ENCODE measurements at regions not wholly inside any gene's neighbourhood (a gene's known extent, or its start where the extent isn't known, plus 50 kb on each side); places are given as distances from the start of the nearest gene placed in this dataset.

GRCh38 chr5:135650081-135650480, 71.3 kb upstream of the CXCL14 start:
- Histone ChIP-seq H3K36me3 (ENCODE audit: control insufficient read depth, insufficient read depth, low read length) (no peaks in the 10 kb centered on the region), H4K20me1 (ENCODE audit: control insufficient read depth, extremely low read depth, insufficient read depth, low read length) (no peaks in the 10 kb centered on the region), H3K79me2 (ENCODE audit: control insufficient read depth, insufficient read depth, low read length) (no peaks in the 10 kb centered on the region), H3K9ac (ENCODE audit: insufficient read depth, low read length) (no peak overlapping the region), H3K27ac (ENCODE audit: insufficient read depth, low read length) (no peak overlapping the region), H3K27me3 (ENCODE audit: control insufficient read depth, insufficient read depth, low read length) (no peaks in the 10 kb centered on the region), H3K4me1 (ENCODE audit: control insufficient read depth, extremely low read depth, insufficient read depth, low read length) (no peaks in the 10 kb centered on the region), H2AFZ (ENCODE audit: low read length) (no peak overlapping the region), H3K9me3 (ENCODE audit: control insufficient read depth, insufficient read depth, low read depth, low read length) (no peaks in the 10 kb centered on the region), H3K4me2 (ENCODE audit: extremely low read depth, insufficient read depth, low read length) (no peak overlapping the region), H3K4me3 (replicated peaks in 1 of 4; ENCODE audit: control extremely low read depth in 1 of 4, insufficient read depth in 1 of 4, low read depth in 3 of 4, low read length in 4 of 4) (no peak overlapping the region)
- TF ChIP-seq CTCF (conservative IDR thresholded peaks at IDR 0.05 in 1 of 2, IDR thresholded peaks at IDR 0.05 in 1 of 2; ENCODE audit: low read depth in 1 of 2, low read length in 2 of 2) (no peak), EZH2 (IDR thresholded peaks at IDR 0.05; ENCODE audit: low read length, missing control alignments) (no peak)
- DNase-seq (ENCODE audit: low read depth in 2 of 2): no peak

DNA sequence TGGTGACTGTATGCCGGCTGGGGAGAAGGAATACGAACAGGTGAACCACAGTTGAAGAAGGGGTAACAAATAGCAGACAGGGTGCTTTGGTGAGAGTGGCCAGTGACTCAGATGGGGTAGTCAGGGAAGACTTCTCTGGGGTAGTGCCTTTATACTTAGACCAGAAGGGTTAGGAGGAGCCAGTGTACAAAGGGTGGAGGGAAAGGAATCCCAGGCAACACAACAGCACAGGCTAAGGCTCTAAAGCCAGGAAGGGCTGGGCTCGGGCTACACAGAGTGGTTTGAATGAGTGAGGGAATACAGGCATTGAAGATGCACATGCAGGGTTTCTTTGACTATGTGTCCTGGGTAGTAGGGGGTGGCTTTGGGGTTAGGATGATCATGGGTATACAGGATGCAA, 70.6 kb upstream of the CXCL14 start:
- no peaks in the 10 kb centered on the region for H3K27me3 ChIP-seq (ENCODE audit: control insufficient read depth, insufficient read depth, low read length)
- no peak overlapping the region for H2AFZ ChIP-seq (ENCODE audit: low read length)
- no peak for DNase-seq (ENCODE audit: low read depth in 2 of 2)
- H3K36me3 ChIP-seq (ENCODE audit: control insufficient read depth, insufficient read depth, low read length): no peaks in the 10 kb centered on the region
- H3K9me3 ChIP-seq (ENCODE audit: control insufficient read depth, insufficient read depth, low read depth, low read length): no peaks in the 10 kb centered on the region
- no peak overlapping the region for H3K9ac ChIP-seq (ENCODE audit: insufficient read depth, low read length)
- TF ChIP-seq CTCF (conservative IDR thresholded peaks at IDR 0.05 in 1 of 2, IDR thresholded peaks at IDR 0.05 in 1 of 2; ENCODE audit: low read depth in 1 of 2, low read length in 2 of 2): no peak
- no peak for TF ChIP-seq EZH2 (IDR thresholded peaks at IDR 0.05; ENCODE audit: low read length, missing control alignments)
- H4K20me1 ChIP-seq (ENCODE audit: control insufficient read depth, extremely low read depth, insufficient read depth, low read length): no peaks in the 10 kb centered on the region
- no peak overlapping the region for H3K27ac ChIP-seq (ENCODE audit: insufficient read depth, low read length)
- no peak overlapping the region for H3K4me3 ChIP-seq (replicated peaks in 1 of 4; ENCODE audit: control extremely low read depth in 1 of 4, insufficient read depth in 1 of 4, low read depth in 3 of 4, low read length in 4 of 4)
- H3K4me1 ChIP-seq (ENCODE audit: control insufficient read depth, extremely low read depth, insufficient read depth, low read length): no peaks in the 10 kb centered on the region
- no peak overlapping the region for H3K4me2 ChIP-seq (ENCODE audit: extremely low read depth, insufficient read depth, low read length)
- H3K79me2 ChIP-seq (ENCODE audit: control insufficient read depth, insufficient read depth, low read length): no peaks in the 10 kb centered on the region

DNA sequence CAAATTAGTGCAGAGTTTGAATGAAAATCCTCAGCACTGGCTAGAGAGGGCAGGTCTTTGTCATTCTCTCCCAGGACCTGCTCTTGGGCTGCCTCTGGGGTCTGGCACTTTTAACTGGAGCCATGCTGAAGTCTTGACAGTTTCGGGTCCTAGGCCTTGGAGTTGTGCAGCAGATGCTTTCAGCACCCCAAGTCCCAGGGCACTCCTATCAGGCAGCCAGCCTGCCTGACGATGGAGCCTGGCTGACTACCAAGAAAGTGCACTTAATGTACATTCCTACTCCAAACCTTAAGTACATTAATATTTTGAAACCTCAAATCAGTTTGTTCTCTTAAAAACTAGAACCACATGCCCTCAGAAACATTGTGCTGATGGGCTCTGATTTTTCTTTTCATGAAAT, 69.3 kb upstream of the CXCL14 start:
- no peaks in the 10 kb centered on the region for H3K79me2 ChIP-seq (ENCODE audit: control insufficient read depth, insufficient read depth, low read length)
- no peaks in the 10 kb centered on the region for H3K36me3 ChIP-seq (ENCODE audit: control insufficient read depth, insufficient read depth, low read length)
- no peak overlapping the region for H3K4me3 ChIP-seq (replicated peaks in 1 of 4; ENCODE audit: control extremely low read depth in 1 of 4, insufficient read depth in 1 of 4, low read depth in 3 of 4, low read length in 4 of 4)
- no peak overlapping the region for H3K9ac ChIP-seq (ENCODE audit: insufficient read depth, low read length)
- DNase-seq (ENCODE audit: low read depth in 2 of 2): no peak
- H3K4me1 ChIP-seq (ENCODE audit: control insufficient read depth, extremely low read depth, insufficient read depth, low read length): no peaks in the 10 kb centered on the region
- H3K27me3 ChIP-seq (ENCODE audit: control insufficient read depth, insufficient read depth, low read length): no peaks in the 10 kb centered on the region
- H2AFZ ChIP-seq (ENCODE audit: low read length): no peak overlapping the region
- no peaks in the 10 kb centered on the region for H3K9me3 ChIP-seq (ENCODE audit: control insufficient read depth, insufficient read depth, low read depth, low read length)
- TF ChIP-seq EZH2 (IDR thresholded peaks at IDR 0.05; ENCODE audit: low read length, missing control alignments) (no peak), CTCF (conservative IDR thresholded peaks at IDR 0.05 in 1 of 2, IDR thresholded peaks at IDR 0.05 in 1 of 2; ENCODE audit: low read depth in 1 of 2, low read length in 2 of 2) (no peak)
- H3K4me2 ChIP-seq (ENCODE audit: extremely low read depth, insufficient read depth, low read length): no peak overlapping the region
- no peak overlapping the region for H3K27ac ChIP-seq (ENCODE audit: insufficient read depth, low read length)
- no peaks in the 10 kb centered on the region for H4K20me1 ChIP-seq (ENCODE audit: control insufficient read depth, extremely low read depth, insufficient read depth, low read length)

Data from fibroblast of lung (primary cell).